A673 (cell line): ENCODE measurements at regions not wholly inside any gene's neighbourhood (a gene's known extent, or its start where the extent isn't known, plus 50 kb on each side); places are given as distances from the start of the nearest gene placed in this dataset.

ENCODE experiments used
- EZH2 ChIP-seq: fragments of 200-600 bp; sonication (generic); IDR thresholded peaks from 2 replicates; pipeline ENCODE4 v1.6.1; 2017; ENCODE audit warnings: borderline replicate concordance, low read depth, mild to moderate bottlenecking, mixed read lengths, antibody characterized with exemption, low read length; ENCODE audit not compliant: poor library complexity, severe bottlenecking
- TF ChIP-seq, protein P1 (sequence below): fragments of 300-800, 200-600 bp; sonication (generic); conservative IDR thresholded peaks from 2 replicates; pipeline ENCODE4 v1.5.1; 2017; ENCODE audit warnings: low read depth, mild to moderate bottlenecking, antibody characterized with exemption, low read length, moderate library complexity, mixed read lengths

DNA sequence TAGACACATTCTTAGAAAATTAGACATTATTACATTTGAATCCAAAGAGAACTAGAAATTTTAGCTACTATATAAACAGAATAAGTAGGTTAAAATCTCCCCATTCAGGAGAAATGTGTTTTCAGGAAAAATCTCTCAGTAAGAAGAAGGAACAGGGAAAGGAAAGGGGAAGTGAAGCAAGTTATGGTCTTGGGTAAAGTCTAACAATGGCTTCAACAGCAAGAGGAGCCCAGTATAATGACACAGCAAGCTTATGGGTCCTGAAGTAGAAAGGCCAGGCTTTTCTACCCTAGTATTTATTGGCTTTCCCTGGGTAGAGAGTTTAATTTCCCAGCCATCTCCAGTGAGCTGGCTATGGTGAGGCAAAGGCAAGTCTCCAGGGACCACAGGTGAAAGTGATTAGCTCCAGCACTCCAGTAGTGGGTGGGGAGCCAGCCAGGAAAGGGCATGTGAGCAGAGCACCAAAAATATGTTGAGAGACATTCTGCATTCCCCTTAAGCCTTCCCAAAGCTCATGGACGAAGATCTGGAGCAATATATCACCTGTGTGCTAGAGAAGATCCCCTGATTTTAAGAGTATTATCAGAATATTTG, 981.7 kb downstream of the NR2F1-AS1 start:
- TF ChIP-seq, protein P1, sequence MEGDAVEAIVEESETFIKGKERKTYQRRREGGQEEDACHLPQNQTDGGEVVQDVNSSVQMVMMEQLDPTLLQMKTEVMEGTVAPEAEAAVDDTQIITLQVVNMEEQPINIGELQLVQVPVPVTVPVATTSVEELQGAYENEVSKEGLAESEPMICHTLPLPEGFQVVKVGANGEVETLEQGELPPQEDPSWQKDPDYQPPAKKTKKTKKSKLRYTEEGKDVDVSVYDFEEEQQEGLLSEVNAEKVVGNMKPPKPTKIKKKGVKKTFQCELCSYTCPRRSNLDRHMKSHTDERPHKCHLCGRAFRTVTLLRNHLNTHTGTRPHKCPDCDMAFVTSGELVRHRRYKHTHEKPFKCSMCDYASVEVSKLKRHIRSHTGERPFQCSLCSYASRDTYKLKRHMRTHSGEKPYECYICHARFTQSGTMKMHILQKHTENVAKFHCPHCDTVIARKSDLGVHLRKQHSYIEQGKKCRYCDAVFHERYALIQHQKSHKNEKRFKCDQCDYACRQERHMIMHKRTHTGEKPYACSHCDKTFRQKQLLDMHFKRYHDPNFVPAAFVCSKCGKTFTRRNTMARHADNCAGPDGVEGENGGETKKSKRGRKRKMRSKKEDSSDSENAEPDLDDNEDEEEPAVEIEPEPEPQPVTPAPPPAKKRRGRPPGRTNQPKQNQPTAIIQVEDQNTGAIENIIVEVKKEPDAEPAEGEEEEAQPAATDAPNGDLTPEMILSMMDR: no peak
- no peak for TF ChIP-seq EZH2
